ENCODE measurements at regions not wholly inside any gene's neighbourhood (a gene's known extent, or its start where the extent isn't known, plus 50 kb on each side); places are given as distances from the start of the nearest gene placed in this dataset.
A peak's percentile ranks its signal among the peaks of the same experiment; 100 is the strongest.

DNA sequence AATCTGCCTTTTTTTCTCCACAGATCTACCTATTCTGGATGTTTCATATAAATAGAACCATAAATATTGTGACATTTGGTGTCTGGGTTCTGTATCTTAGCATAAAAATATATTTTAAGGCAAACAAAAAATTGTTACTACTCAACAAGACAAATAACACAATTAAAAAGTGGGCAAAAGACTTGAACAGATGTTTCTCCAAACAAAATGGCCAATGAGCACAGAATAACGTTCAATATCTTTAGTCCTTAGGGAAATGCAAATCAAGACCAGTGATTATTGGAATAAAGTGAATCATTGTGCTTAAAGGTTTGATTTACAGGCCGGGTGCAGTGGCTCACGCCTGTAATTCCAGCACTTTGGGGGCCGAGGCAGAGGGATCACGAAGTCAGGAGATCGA, 1331.3 kb downstream of the AACS start:
- TF ChIP-seq, protein P1, sequence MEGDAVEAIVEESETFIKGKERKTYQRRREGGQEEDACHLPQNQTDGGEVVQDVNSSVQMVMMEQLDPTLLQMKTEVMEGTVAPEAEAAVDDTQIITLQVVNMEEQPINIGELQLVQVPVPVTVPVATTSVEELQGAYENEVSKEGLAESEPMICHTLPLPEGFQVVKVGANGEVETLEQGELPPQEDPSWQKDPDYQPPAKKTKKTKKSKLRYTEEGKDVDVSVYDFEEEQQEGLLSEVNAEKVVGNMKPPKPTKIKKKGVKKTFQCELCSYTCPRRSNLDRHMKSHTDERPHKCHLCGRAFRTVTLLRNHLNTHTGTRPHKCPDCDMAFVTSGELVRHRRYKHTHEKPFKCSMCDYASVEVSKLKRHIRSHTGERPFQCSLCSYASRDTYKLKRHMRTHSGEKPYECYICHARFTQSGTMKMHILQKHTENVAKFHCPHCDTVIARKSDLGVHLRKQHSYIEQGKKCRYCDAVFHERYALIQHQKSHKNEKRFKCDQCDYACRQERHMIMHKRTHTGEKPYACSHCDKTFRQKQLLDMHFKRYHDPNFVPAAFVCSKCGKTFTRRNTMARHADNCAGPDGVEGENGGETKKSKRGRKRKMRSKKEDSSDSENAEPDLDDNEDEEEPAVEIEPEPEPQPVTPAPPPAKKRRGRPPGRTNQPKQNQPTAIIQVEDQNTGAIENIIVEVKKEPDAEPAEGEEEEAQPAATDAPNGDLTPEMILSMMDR (IDR thresholded peaks at IDR 0.05; ENCODE audit: insufficient read depth, low read length), result no peak
- DNase-seq (ENCODE audit: low read depth), result no peak
- no peak overlapping the region for H3K4me3 ChIP-seq (ENCODE audit: low read depth, low read length)

DNA sequence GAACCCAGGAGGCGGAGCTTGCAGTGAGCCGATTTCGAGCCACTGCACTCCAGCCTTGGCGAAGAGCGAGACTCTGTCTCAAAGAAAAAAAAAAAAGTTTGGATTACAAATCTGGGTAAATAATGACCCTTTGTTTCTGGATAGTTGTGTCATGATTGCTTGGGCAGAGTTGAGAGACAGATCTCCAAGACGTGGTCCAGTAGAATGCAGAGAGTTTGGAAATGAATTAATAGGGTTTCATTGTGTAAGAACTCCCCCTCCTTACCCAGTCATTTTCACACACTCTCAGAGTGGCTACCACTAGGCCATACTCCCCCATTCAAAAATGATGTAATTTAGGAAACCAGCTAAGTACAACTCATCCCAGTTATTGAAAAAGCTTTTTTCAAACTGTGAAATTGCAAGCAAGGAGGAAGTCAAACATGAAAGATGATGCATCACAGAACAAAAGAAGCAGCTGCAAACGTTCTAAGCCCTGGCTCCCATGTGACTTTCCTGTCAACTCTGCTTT, 1331.9 kb downstream of the AACS start:
- peak; percentile 84 for DNase-seq (ENCODE audit: low read depth)
- TF ChIP-seq, protein P1 (IDR thresholded peaks at IDR 0.05; ENCODE audit: insufficient read depth, low read length), result no peak
- H3K4me3 ChIP-seq (ENCODE audit: low read depth, low read length), result no peak overlapping the region

DNA sequence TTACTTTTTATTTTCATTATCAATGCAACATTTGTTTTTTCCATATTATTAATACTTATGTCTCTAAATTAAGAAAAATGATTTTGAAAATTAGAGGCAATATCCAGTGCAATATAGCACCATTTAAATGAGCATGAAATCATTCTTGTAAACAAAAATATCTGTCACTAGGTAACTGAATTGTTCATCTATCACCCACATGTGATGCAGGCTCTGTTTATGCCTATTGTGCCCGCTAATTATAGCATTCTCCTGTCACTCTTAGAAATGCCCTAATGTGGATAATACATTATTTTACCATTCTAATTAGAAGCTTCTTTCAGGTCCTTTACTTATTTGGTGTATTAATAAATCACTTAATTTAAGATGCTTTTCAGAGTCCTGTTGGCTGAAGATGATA, 1332.4 kb downstream of the AACS start:
- no peak for DNase-seq (ENCODE audit: low read depth)
- TF ChIP-seq, protein P1 (IDR thresholded peaks at IDR 0.05; ENCODE audit: insufficient read depth, low read length), result no peak
- H3K4me3 ChIP-seq (ENCODE audit: low read depth, low read length), result no peak overlapping the region

GRCh38 chr12:126400831-126401230, 1335.6 kb downstream of the AACS start:
- no peak overlapping the region for H3K4me3 ChIP-seq (ENCODE audit: low read depth, low read length)
- TF ChIP-seq, protein P1 (IDR thresholded peaks at IDR 0.05; ENCODE audit: insufficient read depth, low read length), result no peak
- DNase-seq (ENCODE audit: low read depth), result no peak

DNA sequence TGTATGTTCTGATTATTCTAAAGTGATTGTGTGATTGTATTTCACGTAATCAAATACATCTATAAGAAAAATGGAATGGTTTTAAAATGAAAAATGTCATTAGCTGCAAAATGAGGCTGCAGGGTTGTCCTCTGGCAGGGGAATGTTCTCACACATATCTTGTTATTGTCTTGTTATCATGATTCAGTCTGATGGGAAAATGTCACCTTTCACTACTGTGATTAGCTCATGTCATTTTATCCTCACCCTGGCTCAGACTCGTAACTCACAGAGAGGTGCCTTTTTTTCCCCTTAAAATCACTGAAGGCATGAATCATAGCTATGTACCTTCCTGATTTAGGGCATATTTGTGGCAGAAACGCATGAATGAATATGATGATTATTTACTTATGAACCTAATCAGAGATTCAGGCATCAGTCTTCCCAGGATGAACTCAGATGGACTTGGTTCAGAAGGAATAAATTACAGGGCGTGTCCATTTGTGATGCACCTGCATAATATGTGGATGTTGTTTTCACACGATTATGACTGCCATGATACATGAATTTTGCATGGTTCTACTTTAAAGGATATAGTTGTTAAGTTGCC, 1339.2 kb downstream of the AACS start:
- TF ChIP-seq, protein P1 (IDR thresholded peaks at IDR 0.05; ENCODE audit: insufficient read depth, low read length), result no peak
- H3K4me3 ChIP-seq (ENCODE audit: low read depth, low read length), result no peak overlapping the region
- DNase-seq (ENCODE audit: low read depth), result no peak

- DNase-seq (ENCODE audit: low read depth), result peak; percentile 16
- no peak overlapping the region for H3K4me3 ChIP-seq (ENCODE audit: low read depth, low read length)
These were observed 1353.2 kb downstream of the AACS start for GRCh38 chr12:126418400-126418799.

More at GRCh38 chr12:126418400-126418799, 1353.2 kb downstream of the AACS start:
- TF ChIP-seq, protein P1 (IDR thresholded peaks at IDR 0.05; ENCODE audit: insufficient read depth, low read length), result no peak

All from fibroblast of the aortic adventitia (primary cell).